Thyroid gland (tissue), 4 donors: ENCODE measurements at regions not wholly inside any gene's neighbourhood (a gene's known extent, or its start where the extent isn't known, plus 50 kb on each side); places are given as distances from the start of the nearest gene placed in this dataset.

Source experiments
- DNase-seq, 2 donors: peaks; one replicate each; pipeline ENCODE4 v3.0.0-alpha.2; 2019
- H3K27ac ChIP-seq, 3 donors: fragments of 200-600 bp; sonication (generic); 1 replicate in 2 of 3; 2 replicates in 1 of 3; pipeline ENCODE4 v1.5.1; 2016 to 2019; ENCODE audit warnings: mild to moderate bottlenecking in 1 of 3, moderate library complexity in 1 of 3
- H3K27me3 ChIP-seq: fragments of 200-600 bp; sonication (generic); one replicate; pipeline ENCODE4 v1.5.1; 2019
- H3K36me3 ChIP-seq, 2 donors: fragments of 200-600 bp; sonication (generic); one replicate each; pipeline ENCODE4 v1.5.1; 2016 to 2019
- H3K4me1 ChIP-seq, 2 donors: fragments of 200-600 bp; sonication (generic); one replicate each; pipeline ENCODE4 v1.5.1; 2017 to 2019
- H3K4me3 ChIP-seq, 3 donors: fragments of 200-600 bp; sonication (generic); replicated peaks in 1 of 3; 1 replicate in 2 of 3; 2 replicates in 1 of 3; pipeline ENCODE4 v1.5.1; 2016; ENCODE audit warnings: mild to moderate bottlenecking in 1 of 3
- H3K9me3 ChIP-seq: fragments of 200-600 bp; sonication (generic); one replicate; pipeline ENCODE4 v1.5.1; 2017
- CTCF ChIP-seq, 6 experiments: fragments of 200-600 bp in 3 of 6; fragments of 450-650 bp in 3 of 6; sonication (generic) in 3 of 6; IDR thresholded peaks; one replicate each; pipeline ENCODE4 v1.5.1; 2016 to 2019; ENCODE audit warnings: antibody characterized with exemption in 6 of 6, mild to moderate bottlenecking in 2 of 6, inconsistent platforms in 1 of 6, moderate library complexity in 1 of 6
- POLR2A ChIP-seq, 2 donors: fragments of 450-650 bp; IDR thresholded peaks; one replicate each; pipeline ENCODE4 v1.6.1; 2017; ENCODE audit warnings: antibody characterized with exemption in 2 of 2, mild to moderate bottlenecking in 2 of 2, moderate library complexity in 1 of 2
- WGBS, 2 donors: methylation state at CpG; one replicate each; pipeline ENCODE4 v1.1.5; 2017; 5-methylcytosine and 5-hydroxymethylcytosine counted together
- intact Hi-C: fragments of 100-400 bp; cut with DNase I; formaldehyde crosslinking; loops from one replicate; pipeline ENCODE4 v1.15.1; 2023

DNA sequence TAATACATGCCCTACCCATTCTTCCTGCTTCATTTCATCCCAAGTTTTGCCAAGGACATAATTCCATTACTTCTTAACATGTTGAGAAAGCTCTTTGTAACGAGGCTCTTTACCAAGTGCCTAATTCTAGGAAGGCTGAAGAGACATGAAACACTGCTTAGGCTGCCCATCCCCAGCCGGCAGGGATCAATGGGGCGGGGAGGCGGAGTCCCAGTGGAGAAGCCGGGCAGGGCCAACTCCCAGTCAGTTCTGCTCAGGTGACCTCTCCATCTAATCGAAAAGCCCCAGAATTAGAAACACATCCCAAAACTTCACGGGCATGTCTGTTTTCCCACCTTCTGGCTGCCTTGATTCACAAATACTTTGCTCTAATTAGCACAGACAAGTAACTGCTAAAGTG lies 89.5 kb upstream of the LYZL1 start:
- Histone ChIP-seq H3K9me3 (no peaks in the 10 kb centered on the region), H3K27ac (no peak overlapping the region), H3K4me1 (no peaks in the 10 kb centered on the region), H3K4me3 (no peak overlapping the region), H3K36me3 (no peaks in the 10 kb centered on the region), H3K27me3 (no peaks in the 10 kb centered on the region)
- intact Hi-C loops = no loop called here
- TF ChIP-seq CTCF (IDR thresholded peaks at IDR 0.05) (no peak), POLR2A (IDR thresholded peaks at IDR 0.05) (no peak)
- 40 to 43% methylated on average over 7 of the region's 7 CpGs for WGBS, 2 donors
- no peak for DNase-seq

GRCh38 chr10:29199941-29200679 lies 88.8 kb upstream of the LYZL1 start:
- 84 to 93% methylated on average over 4 of the region's 4 CpGs for WGBS, 2 donors
- no peaks in the 10 kb centered on the region for H3K36me3 ChIP-seq
- no peaks in the 10 kb centered on the region for H3K27me3 ChIP-seq
- intact Hi-C loops = no loop called here
- H3K4me3 ChIP-seq = no peak overlapping the region
- no peak for DNase-seq
- no peak overlapping the region for H3K27ac ChIP-seq
- no peaks in the 10 kb centered on the region for H3K4me1 ChIP-seq
- H3K9me3 ChIP-seq = no peaks in the 10 kb centered on the region
- TF ChIP-seq POLR2A (IDR thresholded peaks at IDR 0.05) = no peak
- no peak for TF ChIP-seq CTCF (IDR thresholded peaks at IDR 0.05)

GRCh38 chr10:29202386-29202940 lies 86.4 kb upstream of the LYZL1 start:
- no peak for TF ChIP-seq CTCF (IDR thresholded peaks at IDR 0.05)
- no peak for TF ChIP-seq POLR2A (IDR thresholded peaks at IDR 0.05)
- Histone ChIP-seq H3K36me3 (no peaks in the 10 kb centered on the region), H3K27ac (no peak overlapping the region), H3K27me3 (no peaks in the 10 kb centered on the region), H3K4me3 (no peak overlapping the region), H3K9me3 (no peaks in the 10 kb centered on the region), H3K4me1 (no peaks in the 10 kb centered on the region)
- no peak for DNase-seq
- intact Hi-C loops = no loop called here
- WGBS, 2 donors = 75 to 81% methylated on average over 10 of the region's 10 CpGs

- Histone ChIP-seq H3K27ac (no peak overlapping the region), H3K4me1 (no peaks in the 10 kb centered on the region), H3K4me3 (no peak overlapping the region), H3K27me3 (no peaks in the 10 kb centered on the region), H3K9me3 (no peaks in the 10 kb centered on the region), H3K36me3 (no peaks in the 10 kb centered on the region)
- TF ChIP-seq CTCF (IDR thresholded peaks at IDR 0.05) = no peak
- no peak for TF ChIP-seq POLR2A (IDR thresholded peaks at IDR 0.05)
- WGBS, 2 donors = 92 to 93% methylated on average over 3 of the region's 3 CpGs
- intact Hi-C loops = no loop called here
- no peak for DNase-seq
Observed at GRCh38 chr10:29203432-29203831, 85.4 kb upstream of the LYZL1 start.

DNA sequence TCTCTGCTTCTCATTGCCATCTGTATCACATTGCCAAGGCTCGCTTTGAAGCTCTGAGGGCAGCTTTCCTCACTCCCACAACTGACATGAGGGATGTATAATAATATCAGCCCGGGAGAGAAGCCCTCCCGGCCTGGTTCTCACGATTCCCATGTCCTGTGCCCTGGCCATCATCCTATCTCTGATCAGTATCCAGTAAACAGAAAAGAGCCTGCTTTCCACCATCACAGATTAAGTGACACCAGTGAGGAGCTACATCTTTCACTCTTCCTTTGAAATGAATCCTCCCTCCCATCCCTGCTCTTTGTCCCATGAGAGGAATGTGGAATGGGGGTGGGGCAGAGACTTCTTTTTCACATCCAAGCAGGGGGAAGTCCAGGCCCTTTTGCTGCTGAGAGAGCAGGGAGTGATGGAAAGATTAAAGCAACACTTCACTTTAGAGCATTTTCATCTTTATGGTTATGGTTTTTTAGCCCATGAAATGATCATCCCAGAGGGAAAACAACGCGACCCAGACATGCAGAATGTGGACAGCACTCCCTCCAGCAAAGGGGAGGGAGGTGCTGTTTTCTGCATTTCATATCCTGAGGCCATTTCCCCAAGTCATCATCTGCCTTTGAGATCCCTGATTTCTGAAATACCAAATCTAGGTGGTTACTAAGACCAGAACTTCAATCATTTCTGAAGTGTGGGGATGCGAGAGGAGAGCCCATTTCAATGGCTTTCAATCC lies 84.6 kb upstream of the LYZL1 start:
- no peaks in the 10 kb centered on the region for H3K27me3 ChIP-seq
- H3K4me1 ChIP-seq = no peaks in the 10 kb centered on the region
- no peak overlapping the region for H3K27ac ChIP-seq
- H3K36me3 ChIP-seq = no peaks in the 10 kb centered on the region
- H3K4me3 ChIP-seq = no peak overlapping the region
- intact Hi-C loops = no loop called here
- H3K9me3 ChIP-seq = no peaks in the 10 kb centered on the region
- no peak for TF ChIP-seq POLR2A (IDR thresholded peaks at IDR 0.05)
- 63 to 84% methylated on average over 7 of the region's 7 CpGs for WGBS, 2 donors
- DNase-seq = no peak
